ENCODE measurements at regions not wholly inside any gene's neighbourhood (a gene's known extent, or its start where the extent isn't known, plus 50 kb on each side); places are given as distances from the start of the nearest gene placed in this dataset.

GRCh38 chr6:147149092-147149491, 55.1 kb upstream of the STXBP5 start:
- TF ChIP-seq CTCF (IDR thresholded peaks at IDR 0.05), result no peak
- TF ChIP-seq EZH2 (IDR thresholded peaks at IDR 0.05; ENCODE audit: borderline replicate concordance, insufficient read depth, low read depth, low read length, poor library complexity, severe bottlenecking), result no peak

Data from B cell (primary cell).